ENCODE measurements at regions not wholly inside any gene's neighbourhood (a gene's known extent, or its start where the extent isn't known, plus 50 kb on each side); places are given as distances from the start of the nearest gene placed in this dataset.
"Not testable (repeated sequence)": the region's sequence is repeated elsewhere in the genome, so short reads cannot be mapped to it uniquely, and the experiment has no call there.

GRCh38 chr20:26135325-26136110 is 438.9 kb upstream of the ZNF337 start:
- 86 to 94% (median 89%) methylated on average over 18 to 19 of the region's 19 CpGs for WGBS, 5 donors
- Histone ChIP-seq H3K27me3 (no peaks in the 10 kb centered on the region), H3K4me1 (no peaks in the 10 kb centered on the region), H3K27ac (no peak overlapping the region), H3K36me3 (no peaks in the 10 kb centered on the region), H3K9me3 (no peaks in the 10 kb centered on the region), H3K4me3 (no peak overlapping the region)
- DNase-seq = no peak
- intact Hi-C loops (cut with DNase I; ENCODE audit: low total_unique reads) = no loop called here
- no peak for TF ChIP-seq EP300 (IDR thresholded peaks at IDR 0.05)
- TF ChIP-seq POLR2A (IDR thresholded peaks at IDR 0.05) = no peak
- TF ChIP-seq, protein P1, sequence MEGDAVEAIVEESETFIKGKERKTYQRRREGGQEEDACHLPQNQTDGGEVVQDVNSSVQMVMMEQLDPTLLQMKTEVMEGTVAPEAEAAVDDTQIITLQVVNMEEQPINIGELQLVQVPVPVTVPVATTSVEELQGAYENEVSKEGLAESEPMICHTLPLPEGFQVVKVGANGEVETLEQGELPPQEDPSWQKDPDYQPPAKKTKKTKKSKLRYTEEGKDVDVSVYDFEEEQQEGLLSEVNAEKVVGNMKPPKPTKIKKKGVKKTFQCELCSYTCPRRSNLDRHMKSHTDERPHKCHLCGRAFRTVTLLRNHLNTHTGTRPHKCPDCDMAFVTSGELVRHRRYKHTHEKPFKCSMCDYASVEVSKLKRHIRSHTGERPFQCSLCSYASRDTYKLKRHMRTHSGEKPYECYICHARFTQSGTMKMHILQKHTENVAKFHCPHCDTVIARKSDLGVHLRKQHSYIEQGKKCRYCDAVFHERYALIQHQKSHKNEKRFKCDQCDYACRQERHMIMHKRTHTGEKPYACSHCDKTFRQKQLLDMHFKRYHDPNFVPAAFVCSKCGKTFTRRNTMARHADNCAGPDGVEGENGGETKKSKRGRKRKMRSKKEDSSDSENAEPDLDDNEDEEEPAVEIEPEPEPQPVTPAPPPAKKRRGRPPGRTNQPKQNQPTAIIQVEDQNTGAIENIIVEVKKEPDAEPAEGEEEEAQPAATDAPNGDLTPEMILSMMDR (IDR thresholded peaks at IDR 0.05) = no peak
- no peak for TF ChIP-seq POLR2AphosphoS5 (IDR thresholded peaks at IDR 0.05)

GRCh38 chr20:26134606-26135005 is 438.0 kb upstream of the ZNF337 start:
- no peaks in the 10 kb centered on the region for H3K9me3 ChIP-seq
- no peak for DNase-seq
- H3K36me3 ChIP-seq = no peaks in the 10 kb centered on the region
- TF ChIP-seq EP300 (IDR thresholded peaks at IDR 0.05) (no peak), POLR2AphosphoS5 (IDR thresholded peaks at IDR 0.05) (no peak), POLR2A (IDR thresholded peaks at IDR 0.05) (no peak)
- TF ChIP-seq, protein P1 (IDR thresholded peaks at IDR 0.05) = no peak
- H3K4me3 ChIP-seq = no peak overlapping the region
- H3K4me1 ChIP-seq = no peaks in the 10 kb centered on the region
- no peaks in the 10 kb centered on the region for H3K27me3 ChIP-seq
- no peak overlapping the region for H3K27ac ChIP-seq
- intact Hi-C loops (cut with DNase I; ENCODE audit: low total_unique reads) = no loop called here
- 90 to 96% (median 92%) methylated on average over 7 to 10 of the region's 10 CpGs for WGBS, 5 donors

- H3K27ac ChIP-seq; H3K4me1 ChIP-seq; H3K36me3 ChIP-seq; H3K9me3 ChIP-seq; H3K27me3 ChIP-seq; intact Hi-C loops (cut with DNase I; ENCODE audit: low total_unique reads); DNase-seq; H3K4me3 ChIP-seq: not testable (repeated sequence)
- 81 to 88% (median 83%) methylated on average over 12 of the region's 12 CpGs for WGBS, 5 donors
These were observed 437.1 kb upstream of the ZNF337 start for GRCh38 chr20:26133794-26134193.

GRCh38 chr20:26120920-26121319 is 424.3 kb upstream of the ZNF337 start:
- H3K9me3 ChIP-seq; H3K4me1 ChIP-seq; H3K4me3 ChIP-seq; intact Hi-C loops (cut with DNase I; ENCODE audit: low total_unique reads); H3K27ac ChIP-seq; H3K36me3 ChIP-seq; DNase-seq; H3K27me3 ChIP-seq: not testable (repeated sequence)
- WGBS, 5 donors = 64 to 76% (median 72%) methylated on average over 2 of the region's 2 CpGs

DNA sequence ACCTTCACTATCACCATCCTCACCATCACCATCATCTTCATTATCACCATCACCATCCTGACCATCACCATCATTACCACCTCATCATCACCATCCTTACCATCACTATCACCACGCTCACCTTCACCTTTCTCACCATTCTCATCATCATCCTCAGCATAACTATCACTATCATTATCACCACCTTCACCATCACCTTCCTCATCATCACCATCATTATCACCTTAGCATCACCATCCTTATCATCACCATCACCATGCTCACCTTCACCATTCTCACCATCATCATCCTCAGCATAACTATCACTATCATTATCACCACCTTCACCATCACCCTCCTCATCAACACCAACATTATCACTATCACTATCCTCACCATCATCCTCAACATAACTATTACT is 397.8 kb upstream of the ZNF337 start:
- H3K36me3 ChIP-seq; DNase-seq; H3K4me3 ChIP-seq; H3K9me3 ChIP-seq; H3K27ac ChIP-seq; intact Hi-C loops (cut with DNase I; ENCODE audit: low total_unique reads); H3K4me1 ChIP-seq; H3K27me3 ChIP-seq: not testable (repeated sequence)
- 55 to 84% (median 74%) methylated on average over 1 of the region's 1 CpG for WGBS, 5 donors

- WGBS, 5 donors = 70 to 89% (median 79%) methylated on average over 7 of the region's 7 CpGs
- intact Hi-C loops (cut with DNase I; ENCODE audit: low total_unique reads); H3K4me3 ChIP-seq; H3K4me1 ChIP-seq; DNase-seq; H3K9me3 ChIP-seq; H3K27ac ChIP-seq; H3K36me3 ChIP-seq; H3K27me3 ChIP-seq: not testable (repeated sequence)
These were observed 395.3 kb upstream of the ZNF337 start for GRCh38 chr20:26091921-26092320.

DNA sequence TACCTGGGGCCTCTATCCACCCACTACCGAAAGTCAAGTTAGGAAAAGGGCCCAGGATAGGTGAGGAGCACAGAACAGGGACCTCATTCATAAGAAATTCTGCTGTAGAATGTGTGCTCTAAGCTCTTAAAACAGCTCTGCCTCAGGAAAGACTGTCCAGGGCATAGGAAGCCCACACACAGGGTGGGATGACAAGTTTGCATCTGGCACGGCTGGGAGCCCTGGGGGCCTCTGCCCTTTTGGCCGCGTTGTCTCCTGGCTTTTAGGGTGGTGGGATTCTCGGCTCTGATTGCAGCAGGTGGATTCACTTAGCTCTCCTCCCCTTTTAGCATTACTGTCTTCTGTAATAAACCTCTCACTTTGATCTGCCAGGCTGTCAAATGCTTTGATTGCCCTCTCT is 389.5 kb upstream of the ZNF337 start:
- 80 to 100% (median 83%) methylated on average over 1 to 3 of the region's 5 CpGs; no CpG with 5 or more reads in 2 of the 5 donors for WGBS, 5 donors
- H3K27ac ChIP-seq; H3K27me3 ChIP-seq; intact Hi-C loops (cut with DNase I; ENCODE audit: low total_unique reads); H3K4me3 ChIP-seq; H3K4me1 ChIP-seq; H3K36me3 ChIP-seq; DNase-seq; H3K9me3 ChIP-seq: not testable (repeated sequence)

DNA sequence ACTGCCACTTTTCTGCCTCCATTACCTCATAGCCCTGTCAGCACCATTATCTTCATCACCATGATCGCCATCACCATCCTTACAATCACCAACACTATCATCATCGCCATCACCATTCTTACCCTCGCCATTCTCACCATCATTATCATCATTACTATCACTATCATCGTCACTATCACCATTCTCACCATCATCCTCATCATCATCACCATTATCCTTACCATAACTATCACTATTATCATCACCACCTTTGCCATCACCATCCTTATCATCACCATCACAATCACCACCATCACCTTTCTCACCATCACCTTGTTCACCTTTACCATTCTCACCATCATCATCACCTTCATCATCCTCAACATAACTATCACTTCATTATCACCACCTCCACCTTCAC is 377.3 kb upstream of the ZNF337 start:
- H3K4me3 ChIP-seq; H3K27me3 ChIP-seq; H3K27ac ChIP-seq; H3K9me3 ChIP-seq; DNase-seq; intact Hi-C loops (cut with DNase I; ENCODE audit: low total_unique reads); H3K36me3 ChIP-seq; H3K4me1 ChIP-seq: not testable (repeated sequence)
- 78 to 91% (median 87%) methylated on average over 4 of the region's 4 CpGs for WGBS, 5 donors

GRCh38 chr20:26059324-26059723 is 362.7 kb upstream of the ZNF337 start:
- H3K27ac ChIP-seq; H3K4me1 ChIP-seq; intact Hi-C loops (cut with DNase I; ENCODE audit: low total_unique reads); H3K27me3 ChIP-seq; H3K4me3 ChIP-seq; H3K36me3 ChIP-seq; DNase-seq; H3K9me3 ChIP-seq: not testable (repeated sequence)
- WGBS, 5 donors = no CpG with 5 or more reads among the region's 28 CpGs

- no CpG with 5 or more reads among the region's 10 CpGs for WGBS, 5 donors
- H3K9me3 ChIP-seq; H3K4me3 ChIP-seq; H3K4me1 ChIP-seq; H3K27me3 ChIP-seq; H3K36me3 ChIP-seq; DNase-seq; intact Hi-C loops (cut with DNase I; ENCODE audit: low total_unique reads); H3K27ac ChIP-seq: not testable (repeated sequence)
These were observed 361.8 kb upstream of the ZNF337 start for GRCh38 chr20:26058446-26058845.

Measured in stomach (tissue), 8 donors.